GM12875 (cell line): ENCODE measurements at regions not wholly inside any gene's neighbourhood (a gene's known extent, or its start where the extent isn't known, plus 50 kb on each side); places are given as distances from the start of the nearest gene placed in this dataset.
A peak's percentile ranks its signal among the peaks of the same experiment; 100 is the strongest.

Experiments
- H3K4me3 ChIP-seq: one replicate; pipeline ENCODE4 v1.5.1; 2011; ENCODE audit warnings: low read depth, low read length, control low read depth
- TF ChIP-seq, protein P1 (sequence below): IDR thresholded peaks from 2 replicates; pipeline ENCODE4 v1.5.1; 2011; ENCODE audit warnings: low read depth, mild to moderate bottlenecking, control low read depth, inconsistent platforms, low read length, moderate library complexity, borderline replicate concordance; ENCODE audit not compliant: insufficient read depth

DNA sequence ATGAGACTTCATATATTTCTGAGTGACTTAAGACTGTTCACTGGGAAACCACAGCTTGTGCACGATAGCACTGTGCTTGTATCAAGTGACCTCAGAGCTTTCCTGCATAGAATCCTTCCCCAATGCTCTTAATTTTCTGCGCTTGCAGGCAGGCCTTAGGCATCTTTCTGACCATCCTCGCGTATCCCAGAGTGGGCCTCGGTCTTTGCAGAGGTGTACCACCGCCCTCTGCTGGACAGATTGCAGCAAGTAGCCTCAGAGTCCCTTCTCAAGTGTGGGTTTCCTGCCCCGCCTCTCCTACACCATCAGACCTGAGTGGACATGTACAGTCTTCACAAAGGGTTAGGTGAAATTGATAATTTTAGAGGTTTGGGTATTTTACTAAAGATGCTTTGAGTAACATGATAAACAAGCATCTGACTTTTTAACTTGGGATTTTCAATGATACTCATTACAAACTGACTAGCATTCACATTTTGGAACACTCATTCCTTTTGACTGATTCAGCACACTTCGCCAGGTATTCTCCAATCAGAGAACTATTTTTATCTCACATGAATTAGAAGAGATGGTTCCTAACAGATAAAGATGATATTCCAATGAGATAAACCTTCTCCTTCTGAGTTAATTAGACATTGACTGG is 246.5 kb upstream of the USP25 start:
- no peak overlapping the region for H3K4me3 ChIP-seq
- TF ChIP-seq, protein P1, sequence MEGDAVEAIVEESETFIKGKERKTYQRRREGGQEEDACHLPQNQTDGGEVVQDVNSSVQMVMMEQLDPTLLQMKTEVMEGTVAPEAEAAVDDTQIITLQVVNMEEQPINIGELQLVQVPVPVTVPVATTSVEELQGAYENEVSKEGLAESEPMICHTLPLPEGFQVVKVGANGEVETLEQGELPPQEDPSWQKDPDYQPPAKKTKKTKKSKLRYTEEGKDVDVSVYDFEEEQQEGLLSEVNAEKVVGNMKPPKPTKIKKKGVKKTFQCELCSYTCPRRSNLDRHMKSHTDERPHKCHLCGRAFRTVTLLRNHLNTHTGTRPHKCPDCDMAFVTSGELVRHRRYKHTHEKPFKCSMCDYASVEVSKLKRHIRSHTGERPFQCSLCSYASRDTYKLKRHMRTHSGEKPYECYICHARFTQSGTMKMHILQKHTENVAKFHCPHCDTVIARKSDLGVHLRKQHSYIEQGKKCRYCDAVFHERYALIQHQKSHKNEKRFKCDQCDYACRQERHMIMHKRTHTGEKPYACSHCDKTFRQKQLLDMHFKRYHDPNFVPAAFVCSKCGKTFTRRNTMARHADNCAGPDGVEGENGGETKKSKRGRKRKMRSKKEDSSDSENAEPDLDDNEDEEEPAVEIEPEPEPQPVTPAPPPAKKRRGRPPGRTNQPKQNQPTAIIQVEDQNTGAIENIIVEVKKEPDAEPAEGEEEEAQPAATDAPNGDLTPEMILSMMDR = peak; percentile 90

DNA sequence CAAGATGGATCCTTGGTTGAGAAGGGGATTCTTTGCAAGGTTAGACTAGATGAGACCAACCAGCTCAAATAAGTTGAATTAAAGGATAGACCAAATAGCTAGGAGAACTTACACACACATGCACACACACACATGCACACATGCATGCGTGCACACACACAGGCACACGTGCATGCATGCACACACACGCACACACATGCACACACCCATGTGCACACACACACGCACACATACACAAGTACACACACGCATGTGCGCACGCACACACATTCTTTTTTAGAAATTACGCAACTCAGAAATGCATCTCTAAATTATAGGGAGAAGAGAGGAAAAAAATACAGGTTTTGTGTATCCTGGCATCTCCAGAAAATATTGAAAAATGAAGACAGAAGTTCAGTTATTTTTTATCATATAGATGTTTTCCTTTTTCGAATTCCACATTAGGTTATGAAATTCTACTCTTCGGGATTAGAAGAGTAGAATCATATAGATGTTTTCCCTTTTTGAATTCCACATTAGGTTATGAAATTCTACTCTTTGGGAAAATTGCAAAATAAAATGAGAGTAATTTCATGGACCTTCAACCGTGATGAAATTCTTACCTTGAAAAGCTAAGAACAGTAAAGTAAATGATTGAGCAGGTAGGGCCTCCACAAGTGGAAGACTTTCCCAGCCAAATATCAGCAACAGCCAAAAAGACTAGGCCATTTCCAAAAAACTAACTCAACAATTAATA is 243.2 kb upstream of the USP25 start:
- TF ChIP-seq, protein P1 = no peak
- no peak overlapping the region for H3K4me3 ChIP-seq

DNA sequence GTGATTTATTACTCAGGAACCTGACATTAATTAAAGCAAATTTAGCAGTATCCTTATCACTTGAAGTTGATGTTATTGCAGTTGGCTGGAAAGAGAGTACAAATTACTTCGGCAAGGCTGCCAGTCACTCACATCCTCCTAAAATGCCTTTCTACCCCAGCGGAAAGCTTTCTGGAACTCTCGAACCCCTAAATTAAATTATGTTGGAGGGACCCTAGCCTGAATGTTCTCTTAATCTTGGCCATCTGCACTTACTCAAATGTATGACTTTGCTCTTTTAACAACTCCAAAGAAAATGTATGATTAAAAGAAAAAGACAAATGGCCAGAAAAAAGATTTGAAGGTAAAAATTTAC is 242.6 kb upstream of the USP25 start:
- H3K4me3 ChIP-seq = no peak overlapping the region
- TF ChIP-seq, protein P1 = no peak

DNA sequence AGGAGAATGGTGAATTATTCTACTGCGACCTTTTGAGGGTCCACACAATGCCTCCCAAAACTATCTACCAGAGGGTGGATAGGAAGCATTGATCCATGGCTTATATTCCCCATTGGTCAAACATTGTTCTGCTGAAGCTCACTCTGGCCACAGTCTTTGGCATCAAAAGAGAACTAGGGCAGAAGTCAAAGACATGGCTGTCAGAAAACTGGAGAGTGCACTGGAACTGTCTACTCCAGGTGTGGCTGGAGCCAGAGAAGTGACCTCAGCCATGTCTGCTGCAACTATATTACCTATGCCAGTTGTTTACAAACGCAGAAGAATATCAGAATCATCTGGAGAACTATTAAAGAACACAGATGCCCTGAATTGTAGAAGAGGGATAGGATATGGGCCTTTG is 238.7 kb upstream of the USP25 start:
- TF ChIP-seq, protein P1 = no peak
- H3K4me3 ChIP-seq = no peak overlapping the region

DNA sequence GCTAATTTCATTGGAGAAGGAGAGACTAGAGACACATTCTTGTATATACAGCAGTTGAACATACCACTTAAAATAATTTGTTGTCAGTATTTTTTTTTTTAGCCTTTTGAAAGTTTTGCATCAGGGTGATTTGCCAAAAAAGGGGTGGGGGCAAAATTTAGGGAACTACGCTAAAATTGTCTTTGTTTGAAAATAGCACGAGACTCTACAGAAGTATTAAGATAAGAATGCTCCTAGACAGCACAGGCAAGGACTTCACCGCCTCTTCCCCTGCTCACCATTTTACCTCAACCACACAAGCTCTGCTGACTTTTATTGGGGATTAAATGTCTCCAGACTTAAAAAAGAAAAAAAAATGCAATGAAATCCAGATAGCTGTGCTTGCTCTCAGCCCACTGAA is 236.1 kb upstream of the USP25 start:
- no peak overlapping the region for H3K4me3 ChIP-seq
- TF ChIP-seq, protein P1 = no peak

DNA sequence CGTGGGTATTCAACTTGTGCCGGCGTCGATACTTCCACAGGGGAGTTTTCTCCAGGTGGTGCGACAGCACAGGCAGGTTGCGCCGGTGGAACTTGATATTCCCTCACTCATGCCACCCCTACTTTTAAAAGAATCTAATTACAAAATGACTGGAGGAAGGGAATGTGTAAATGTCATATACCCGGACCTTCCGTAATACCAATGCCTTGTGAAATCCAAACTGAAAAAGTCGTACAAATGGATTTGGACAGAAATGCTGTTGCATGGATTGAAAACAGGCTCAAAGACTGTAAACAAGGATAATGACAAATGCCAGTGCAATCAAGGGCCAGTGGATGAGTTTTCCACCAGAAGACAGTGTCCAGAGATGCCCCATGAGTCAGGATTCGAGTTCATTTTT is 235.3 kb upstream of the USP25 start:
- H3K4me3 ChIP-seq = no peak overlapping the region
- TF ChIP-seq, protein P1 = no peak

DNA sequence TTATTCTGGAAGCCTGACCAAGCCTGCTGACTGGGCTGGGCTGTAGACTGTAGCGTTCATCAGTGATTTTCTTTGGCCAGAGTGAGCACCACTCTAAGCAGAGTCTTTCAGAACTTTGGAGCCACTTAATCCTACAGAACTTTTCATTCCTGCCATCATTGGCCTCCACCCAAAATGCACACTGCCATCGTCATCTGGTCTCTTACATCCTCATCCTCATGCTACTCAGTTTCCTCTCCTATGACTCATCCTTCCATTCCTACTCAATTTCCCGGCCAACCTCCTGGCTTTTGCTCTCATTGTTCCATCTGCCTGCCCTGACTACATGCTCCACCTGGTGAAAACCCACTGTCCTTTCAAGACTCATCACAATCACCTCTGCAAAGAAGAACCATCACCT is 233.8 kb upstream of the USP25 start:
- TF ChIP-seq, protein P1 = no peak

More for the DNA sequence above, 233.8 kb upstream of the USP25 start:
- H3K4me3 ChIP-seq = no peak overlapping the region
